Activated CD8-positive, alpha-beta T cell treated with anti-CD3 and anti-CD28 coated beads for 36 hours (primary cell): ENCODE measurements at regions not wholly inside any gene's neighbourhood (a gene's known extent, or its start where the extent isn't known, plus 50 kb on each side); places are given as distances from the start of the nearest gene placed in this dataset.

Experiments
- ATAC-seq: fragments of 200-7000 bp; cut with Tn5 transposase; one replicate; pipeline ENCODE4 v1.10.0; 2021; ENCODE audit warnings: mild to moderate bottlenecking, moderate library complexity
- CTCF ChIA-PET: fragments of 350-600 bp; sonication (Branson Sonifier 250); formaldehyde crosslinking; loops from one replicate; lab custom pipeline; 2021; ENCODE audit warnings: antibody characterized with exemption; lab: Charles Lee
- POLR2A ChIA-PET: fragments of 350-600 bp; sonication (Branson Sonifier 250); formaldehyde crosslinking; loops from one replicate; lab custom pipeline; 2021; ENCODE audit warnings: antibody characterized with exemption; lab: Charles Lee
- DNase-seq: peaks from one replicate; pipeline ENCODE4 v3.0.0-alpha.2; 2020
- H3K27ac Mint-ChIP-seq: one replicate; pipeline ENCODE4 v1.8.0; 2021; ENCODE audit warnings: mild to moderate bottlenecking, mixed read lengths
- H3K27me3 Mint-ChIP-seq: one replicate; pipeline ENCODE4 v1.8.0; 2021; ENCODE audit warnings: mixed read lengths
- H3K36me3 Mint-ChIP-seq: one replicate; pipeline ENCODE4 v1.8.0; 2021; ENCODE audit warnings: low read depth, mixed read lengths
- H3K4me1 Mint-ChIP-seq: one replicate; pipeline ENCODE4 v1.8.0; 2021; ENCODE audit warnings: low read depth, mixed read lengths
- H3K4me3 Mint-ChIP-seq: one replicate; pipeline ENCODE4 v1.8.0; 2021; ENCODE audit warnings: mild to moderate bottlenecking, moderate library complexity, mixed read lengths
- H3K9me3 Mint-ChIP-seq: one replicate; pipeline ENCODE4 v1.8.0; 2021; ENCODE audit warnings: mixed read lengths
- CTCF ChIP-seq: fragments of 200-600 bp; IDR thresholded peaks from one replicate; pipeline ENCODE4 v1.8.0; 2022; ENCODE audit warnings: antibody characterized with exemption, mild to moderate bottlenecking
- intact Hi-C: fragments of 100-400 bp; cut with micrococcal nuclease; formaldehyde crosslinking; loops from one replicate; pipeline ENCODE4 v1.10.0; 2022

- ChIA-PET POLR2A (interaction anchor here (0.5 kb wide), 1 partner anchor 770 kb away, joined by 3 read pairs; no protein-coding TSS in a partner anchor), CTCF (interaction anchor here (1.4 kb wide), 1 partner anchor 23 kb away, joined by 6 read pairs; no protein-coding TSS in a partner anchor)
- Mint-ChIP-seq H3K4me3 (no peak overlapping the region), H3K36me3 (no peaks in the 10 kb centered on the region), H3K27ac (no peak overlapping the region), H3K27me3 (no peaks in the 10 kb centered on the region), H3K9me3 (peaks cover 5% of the 10 kb centered on the region), H3K4me1 (no peaks in the 10 kb centered on the region)
- intact Hi-C loops: no loop called here
- no peak for DNase-seq
- no peak for TF ChIP-seq CTCF
- ATAC-seq: no peak
Measured at GRCh38 chr2:147068071-147068470, 776.8 kb upstream of the ACVR2A start.

DNA sequence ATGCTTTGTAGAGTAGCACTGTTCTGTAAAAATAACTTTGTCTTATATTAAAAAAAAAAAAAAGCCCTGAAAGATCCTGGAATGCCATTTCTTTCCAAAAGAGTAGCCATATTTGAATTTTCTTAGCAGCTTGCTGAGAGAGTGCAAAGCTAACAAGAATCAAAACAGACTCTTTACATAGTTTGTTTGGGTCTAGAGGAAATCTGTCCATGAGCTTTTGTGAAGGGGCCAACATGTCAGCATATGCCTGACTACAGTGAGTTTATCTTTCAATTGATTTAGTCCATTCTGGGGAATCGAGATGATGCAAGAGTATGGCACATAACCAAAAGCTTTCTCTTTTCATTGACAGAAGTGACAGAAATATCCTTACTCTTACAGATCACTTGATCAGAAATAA, 777.7 kb upstream of the ACVR2A start:
- no peaks in the 10 kb centered on the region for H3K4me1 Mint-ChIP-seq
- TF ChIP-seq CTCF: no peak
- POLR2A ChIA-PET: no interaction called here
- no peak for ATAC-seq
- no peak overlapping the region for H3K4me3 Mint-ChIP-seq
- CTCF ChIA-PET: no interaction called here
- no peak for DNase-seq
- H3K27ac Mint-ChIP-seq: no peak overlapping the region
- H3K27me3 Mint-ChIP-seq: no peaks in the 10 kb centered on the region
- H3K36me3 Mint-ChIP-seq: no peaks in the 10 kb centered on the region
- H3K9me3 Mint-ChIP-seq: peaks cover 5% of the 10 kb centered on the region
- intact Hi-C loops: no loop called here

- H3K27ac Mint-ChIP-seq: no peak overlapping the region
- H3K36me3 Mint-ChIP-seq: no peaks in the 10 kb centered on the region
- CTCF ChIA-PET: no interaction called here
- no peak for TF ChIP-seq CTCF
- ATAC-seq (no peak), DNase-seq (no peak)
- intact Hi-C loops: no loop called here
- POLR2A ChIA-PET: no interaction called here
- H3K27me3 Mint-ChIP-seq: peaks cover 2% of the 10 kb centered on the region
- peaks cover 5% of the 10 kb centered on the region for H3K9me3 Mint-ChIP-seq
- no peak overlapping the region for H3K4me3 Mint-ChIP-seq
- H3K4me1 Mint-ChIP-seq: no peaks in the 10 kb centered on the region
Measured at GRCh38 chr2:147062073-147062472, 782.8 kb upstream of the ACVR2A start.

DNA sequence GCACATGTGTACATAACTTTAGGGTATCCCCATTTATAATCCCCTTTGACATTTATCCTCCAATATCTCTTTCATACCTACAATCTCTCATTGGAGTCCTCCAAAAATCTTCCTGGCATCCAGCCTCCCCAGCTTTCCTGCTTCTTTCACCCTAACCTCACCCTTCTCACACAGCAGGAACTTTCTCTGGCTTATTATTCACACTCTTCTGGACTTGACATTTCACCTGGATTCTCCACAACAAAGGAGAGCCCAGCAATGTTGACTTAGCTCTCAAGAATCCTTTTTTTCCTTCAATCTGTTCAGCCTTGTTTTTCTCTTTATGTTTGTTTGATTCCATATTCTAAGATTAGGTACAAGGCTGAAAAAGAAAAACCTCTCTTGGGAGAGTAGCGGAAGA, 783.6 kb upstream of the ACVR2A start:
- H3K36me3 Mint-ChIP-seq: no peaks in the 10 kb centered on the region

More for the DNA sequence above, 783.6 kb upstream of the ACVR2A start:
- no peak for DNase-seq
- no peak for ATAC-seq
- H3K9me3 Mint-ChIP-seq: peaks cover 5% of the 10 kb centered on the region
- no peak for TF ChIP-seq CTCF
- ChIA-PET POLR2A (no interaction called here), CTCF (interaction anchor here (1.4 kb wide), 1 partner anchor 16 kb away, joined by 4 read pairs; no protein-coding TSS in a partner anchor)
- intact Hi-C loops: no loop called here
- peaks cover 2% of the 10 kb centered on the region for H3K27me3 Mint-ChIP-seq
- no peaks in the 10 kb centered on the region for H3K4me1 Mint-ChIP-seq
- H3K27ac Mint-ChIP-seq: no peak overlapping the region
- no peak overlapping the region for H3K4me3 Mint-ChIP-seq
